Common myeloid progenitor, CD34-positive (primary cell): ENCODE measurements at regions not wholly inside any gene's neighbourhood (a gene's known extent, or its start where the extent isn't known, plus 50 kb on each side); places are given as distances from the start of the nearest gene placed in this dataset.

Experiments
- CTCF ChIA-PET: fragments of 350-600 bp; sonication (Branson Sonifier 250); formaldehyde crosslinking; loops from one replicate; lab custom pipeline; 2021; ENCODE audit warnings: antibody characterized with exemption; lab: Charles Lee
- POLR2A ChIA-PET: fragments of 350-600 bp; sonication (Branson Sonifier 250); formaldehyde crosslinking; loops from one replicate; lab custom pipeline; 2021; ENCODE audit warnings: antibody characterized with exemption; lab: Charles Lee
- DNase-seq, 3 donors: peaks; one replicate each; pipeline versions ENCODE4 v3.0.0 to v3.0.0-alpha.2; 2013
- H3K27ac ChIP-seq, 2 experiments: 1 replicate in 1 of 2; 2 replicates in 1 of 2; pipeline ENCODE4 v1.7.0; 2013; ENCODE audit warnings: inconsistent platforms in 2 of 2, low read length in 2 of 2, mild to moderate bottlenecking in 2 of 2, low read depth in 1 of 2, moderate library complexity in 1 of 2; ENCODE audit not compliant: severe bottlenecking in 2 of 2, insufficient read depth in 1 of 2, poor library complexity in 1 of 2
- H3K27me3 ChIP-seq, 5 experiments: replicated peaks in 2 of 5; 1 replicate in 3 of 5; 2 replicates in 2 of 5; pipeline versions ENCODE4 v1.6.1 to v1.7.0; 2013; ENCODE audit warnings: low read length in 4 of 5, mild to moderate bottlenecking in 2 of 5, moderate library complexity in 2 of 5, inconsistent platforms in 1 of 5; ENCODE audit not compliant: insufficient read depth in 5 of 5, control insufficient read depth in 4 of 5
- H3K36me3 ChIP-seq, 4 experiments: 1 replicate in 2 of 4; 2 replicates in 2 of 4; pipeline versions ENCODE4 v1.6.1 to v1.7.0; 2013; ENCODE audit warnings: low read length in 3 of 4, control low read depth in 1 of 4, mild to moderate bottlenecking in 1 of 4; ENCODE audit not compliant: control insufficient read depth in 4 of 4, insufficient read depth in 4 of 4
- H3K4me1 ChIP-seq, 4 experiments: 1 replicate in 3 of 4; 2 replicates in 1 of 4; pipeline versions ENCODE4 v1.6.1 to v1.7.1; 2013; ENCODE audit warnings: low read length in 3 of 4, mild to moderate bottlenecking in 3 of 4, control low read depth in 1 of 4, inconsistent platforms in 1 of 4, moderate library complexity in 1 of 4; ENCODE audit not compliant: control insufficient read depth in 4 of 4, insufficient read depth in 4 of 4; ENCODE audit errors: control extremely low read depth in 1 of 4
- H3K4me3 ChIP-seq, 7 experiments: 1 replicate in 4 of 7; 2 replicates in 3 of 7; pipeline versions ENCODE4 v1.5.1 to v1.7.0; 2013; ENCODE audit warnings: mild to moderate bottlenecking in 7 of 7, low read length in 6 of 7, moderate library complexity in 6 of 7, inconsistent platforms in 2 of 7, low read depth in 2 of 7, control low read depth in 1 of 7; ENCODE audit not compliant: insufficient read depth in 4 of 7, control insufficient read depth in 1 of 7; ENCODE audit errors: extremely low read depth in 1 of 7
- H3K9me3 ChIP-seq, 5 experiments: 1 replicate in 4 of 5; 2 replicates in 1 of 5; pipeline versions ENCODE4 v1.6.1 to v1.7.1; 2013; ENCODE audit warnings: low read length in 4 of 5, mild to moderate bottlenecking in 2 of 5, inconsistent platforms in 1 of 5, low read depth in 1 of 5, moderate library complexity in 1 of 5; ENCODE audit not compliant: control insufficient read depth in 4 of 5, insufficient read depth in 2 of 5; ENCODE audit errors: control extremely low read depth in 1 of 5
- WGBS: methylation state at CpG from one replicate; pipeline ENCODE4 v1.1.5; 2013; ENCODE audit not compliant: insufficient coverage; 5-methylcytosine and 5-hydroxymethylcytosine counted together

DNA sequence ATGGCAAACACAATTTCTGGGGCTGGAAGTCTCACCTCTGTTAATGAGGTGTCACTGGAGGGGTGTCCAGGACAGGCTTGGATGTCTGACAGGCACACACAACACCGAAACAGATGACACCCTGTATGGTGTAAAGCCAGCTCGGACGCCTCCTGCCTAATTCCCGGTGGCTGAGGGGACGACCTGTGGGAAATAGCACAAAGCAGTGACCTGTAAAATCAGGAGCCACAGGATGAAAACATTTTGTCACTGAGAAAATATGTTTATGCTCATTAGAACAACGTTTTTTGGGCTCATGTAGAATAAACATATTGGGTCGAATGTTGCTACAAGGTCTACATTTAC is 285.0 kb upstream of the RTL1 start:
- H3K9me3 ChIP-seq, result no peaks in the 10 kb centered on the region
- no peaks in the 10 kb centered on the region for H3K27me3 ChIP-seq
- no peak overlapping the region for H3K27ac ChIP-seq
- ChIA-PET CTCF (no interaction called here), POLR2A (no interaction called here)
- H3K36me3 ChIP-seq, result no peaks in the 10 kb centered on the region
- 93% methylated on average over 7 of the region's 7 CpGs for WGBS
- no peak for DNase-seq
- no peak overlapping the region for H3K4me3 ChIP-seq
- peaks cover 0 to 3% (median 0%) of the 10 kb centered on the region in 4 experiments for H3K4me1 ChIP-seq

DNA sequence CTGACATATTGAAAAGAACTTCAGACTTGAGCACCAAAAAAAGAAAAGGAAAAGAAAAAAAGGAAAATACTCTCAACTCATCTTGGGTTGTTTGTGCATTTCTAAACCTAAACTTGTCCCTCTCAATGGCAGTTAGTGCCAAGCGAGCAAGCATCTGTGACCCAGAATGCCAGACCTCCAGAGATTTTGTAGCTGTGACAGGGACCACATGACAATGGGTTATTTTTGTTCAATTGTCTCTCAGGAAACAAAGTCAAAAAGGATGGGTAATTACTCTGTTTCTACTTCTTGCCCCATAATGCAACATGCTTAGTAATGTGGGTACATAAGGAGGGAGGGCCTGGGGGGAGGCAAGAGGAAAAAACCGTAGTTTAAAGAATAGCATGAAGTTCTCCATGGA is 285.7 kb upstream of the RTL1 start:
- CTCF ChIA-PET, result no interaction called here
- WGBS, result 54% methylated on average over 2 of the region's 2 CpGs
- no peak for DNase-seq

DNA sequence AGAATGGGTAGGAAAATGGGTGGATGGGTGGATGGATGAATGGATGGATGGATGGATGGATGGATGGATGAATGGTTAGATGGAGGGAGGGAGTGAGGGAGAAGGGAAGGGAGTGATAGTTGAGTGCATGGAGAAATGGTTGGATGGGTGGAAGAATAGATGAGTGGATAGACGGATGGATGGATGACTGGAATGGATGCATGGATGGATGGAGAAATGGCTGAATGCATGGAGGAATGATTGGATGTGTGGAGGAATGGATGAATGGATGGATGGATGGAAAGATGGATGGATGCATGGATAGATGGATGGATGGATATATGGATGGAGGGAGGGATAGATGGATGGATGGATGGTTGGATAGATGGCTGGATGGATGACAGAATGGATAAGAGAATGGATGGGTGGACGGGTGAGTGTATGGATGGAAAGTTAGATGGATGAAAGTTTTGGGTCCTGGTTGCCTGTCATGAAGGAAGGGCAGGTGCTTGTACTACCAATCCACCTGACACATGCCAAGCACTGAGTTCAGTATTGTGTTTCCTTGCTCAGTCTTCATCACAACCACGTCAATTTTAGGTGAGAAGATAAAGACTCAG is 286.5 kb upstream of the RTL1 start:
- no peaks in the 10 kb centered on the region for H3K36me3 ChIP-seq
- H3K27me3 ChIP-seq, result no peaks in the 10 kb centered on the region
- ChIA-PET CTCF (no interaction called here), POLR2A (interaction anchor here (0.5 kb wide), 1 partner anchor 59 kb away, joined by 3 read pairs; no protein-coding TSS in a partner anchor)
- H3K27ac ChIP-seq, result no peak overlapping the region
- H3K9me3 ChIP-seq, result no peaks in the 10 kb centered on the region
- 94% methylated on average over 2 of the region's 3 CpGs for WGBS
- H3K4me1 ChIP-seq, result no peaks in the 10 kb centered on the region
- H3K4me3 ChIP-seq, result no peak overlapping the region
- DNase-seq, result no peak

More for the DNA sequence above, 285.7 kb upstream of the RTL1 start:
- Histone ChIP-seq H3K36me3 (no peaks in the 10 kb centered on the region), H3K9me3 (no peaks in the 10 kb centered on the region), H3K27me3 (no peaks in the 10 kb centered on the region), H3K4me3 (no peak overlapping the region), H3K4me1 (peaks cover 0 to under 1% (median 0%) of the 10 kb centered on the region in 4 experiments), H3K27ac (no peak overlapping the region)
- POLR2A ChIA-PET, result interaction anchor here (0.6 kb wide), 1 partner anchor 53 kb away, joined by 4 read pairs; no protein-coding TSS in a partner anchor

DNA sequence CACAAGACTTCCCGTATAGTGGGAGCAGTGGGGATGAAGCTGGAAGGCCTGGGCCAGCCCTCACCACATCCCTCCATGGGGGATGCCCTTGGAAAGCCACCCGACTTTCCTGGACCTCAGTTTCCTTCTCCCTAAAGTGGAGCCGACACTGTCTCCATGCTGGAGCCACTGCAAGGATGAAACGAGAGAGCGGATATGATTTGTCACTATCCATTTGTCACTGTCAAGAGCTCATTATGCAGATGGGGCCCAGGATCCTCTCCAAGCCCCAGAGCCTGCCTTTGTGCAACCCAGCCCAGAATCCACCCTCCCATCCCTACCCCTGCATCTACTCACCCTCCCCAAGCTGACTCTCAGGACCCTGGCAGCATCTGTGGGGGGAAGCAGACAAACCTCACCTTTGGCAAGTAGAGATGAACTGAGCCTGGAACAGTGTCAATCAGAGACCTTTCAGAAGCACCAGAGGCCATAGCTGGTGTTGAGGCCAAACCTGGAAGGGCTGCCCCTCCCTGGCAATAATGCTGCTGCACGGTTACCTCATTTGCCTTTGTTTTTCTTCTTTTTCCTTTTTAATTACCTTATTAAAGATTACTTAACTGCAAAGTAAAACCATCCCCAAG is 287.7 kb upstream of the RTL1 start:
- DNase-seq, result no peak
- CTCF ChIA-PET, result no interaction called here

DNA sequence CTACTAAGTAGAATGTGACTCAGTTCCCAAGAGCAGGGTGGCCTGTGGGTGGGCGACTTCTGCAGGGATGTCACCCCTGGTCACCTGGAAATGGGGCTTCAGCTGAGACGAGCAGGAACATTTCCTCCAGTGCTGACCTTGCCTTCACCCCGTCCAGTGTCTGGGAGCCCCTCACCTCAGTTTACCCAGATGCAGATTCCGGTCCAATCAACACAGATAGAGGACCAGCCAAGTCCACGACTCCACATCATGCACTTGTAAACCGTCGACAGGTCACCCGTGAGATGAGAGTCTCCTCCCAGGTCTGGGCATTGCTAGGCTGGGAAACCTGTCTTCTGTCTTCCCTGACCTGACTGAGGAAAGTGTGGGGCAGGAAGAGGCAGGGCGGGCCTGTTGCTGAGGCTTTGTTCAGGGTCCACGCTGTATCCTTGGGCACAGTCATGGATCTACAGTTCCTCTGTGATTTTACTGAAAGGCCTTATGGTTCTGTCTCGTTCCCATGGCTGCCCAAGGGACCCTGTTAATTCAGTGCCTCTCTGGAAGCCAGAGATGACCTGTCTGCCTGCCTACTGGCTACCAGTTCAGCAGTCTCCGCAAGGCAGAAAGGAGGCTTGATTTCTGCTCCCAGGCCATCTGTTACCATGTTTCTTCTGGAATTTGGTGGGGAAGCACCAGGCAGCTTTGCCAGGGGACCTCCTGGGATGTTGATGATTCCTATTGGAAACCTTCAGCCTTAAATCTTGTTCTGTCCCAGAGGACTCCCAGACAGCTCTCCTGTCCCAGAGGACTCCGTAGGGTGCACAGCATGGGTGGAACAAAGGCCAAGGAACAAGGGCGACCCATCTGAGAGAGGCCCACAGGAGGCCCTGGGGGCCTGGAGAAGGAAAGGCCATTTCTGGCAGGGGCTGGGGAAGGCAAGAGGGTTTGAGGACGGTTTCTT is 288.5 kb upstream of the RTL1 start:
- WGBS, result 96% methylated on average over 14 of the region's 15 CpGs
- H3K9me3 ChIP-seq, result no peaks in the 10 kb centered on the region
- H3K27me3 ChIP-seq, result no peaks in the 10 kb centered on the region
- CTCF ChIA-PET, result no interaction called here
- POLR2A ChIA-PET, result no interaction called here
- H3K36me3 ChIP-seq, result no peaks in the 10 kb centered on the region
- H3K4me1 ChIP-seq, result no peaks in the 10 kb centered on the region
- DNase-seq, result no peak
- H3K27ac ChIP-seq, result no peak overlapping the region
- H3K4me3 ChIP-seq, result no peak overlapping the region

More for the DNA sequence above, 287.7 kb upstream of the RTL1 start:
- 94% methylated on average over 6 of the region's 6 CpGs for WGBS
- H3K4me1 ChIP-seq, result no peaks in the 10 kb centered on the region
- no peak overlapping the region for H3K27ac ChIP-seq
- H3K27me3 ChIP-seq, result no peaks in the 10 kb centered on the region
- POLR2A ChIA-PET, result no interaction called here
- H3K36me3 ChIP-seq, result no peaks in the 10 kb centered on the region
- no peaks in the 10 kb centered on the region for H3K9me3 ChIP-seq
- no peak overlapping the region for H3K4me3 ChIP-seq

DNA sequence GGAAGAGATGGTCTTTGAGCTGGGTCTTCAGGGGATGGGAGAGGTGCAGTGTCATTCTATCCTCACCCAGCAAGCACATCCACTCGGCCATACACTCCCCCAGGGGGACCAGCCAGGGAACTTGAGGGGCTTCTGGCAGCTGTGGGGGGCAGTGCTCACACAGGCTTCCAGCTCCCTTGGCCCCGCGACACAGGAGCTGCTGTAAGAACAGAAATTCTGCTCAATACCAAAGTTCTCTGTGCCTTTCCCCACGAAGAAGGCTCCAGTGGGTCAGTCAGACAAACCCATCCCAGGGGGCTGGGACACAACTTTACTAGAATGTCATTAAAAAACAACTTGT is 289.1 kb upstream of the RTL1 start:
- ChIA-PET POLR2A (no interaction called here), CTCF (no interaction called here)
- no peak overlapping the region for H3K27ac ChIP-seq
- H3K4me1 ChIP-seq, result no peaks in the 10 kb centered on the region
- no peak for DNase-seq
- no peaks in the 10 kb centered on the region for H3K36me3 ChIP-seq
- no peaks in the 10 kb centered on the region for H3K9me3 ChIP-seq
- no peak overlapping the region for H3K4me3 ChIP-seq
- 100% methylated on average over 3 of the region's 4 CpGs for WGBS
- no peaks in the 10 kb centered on the region for H3K27me3 ChIP-seq
